ENCODE measurements at regions not wholly inside any gene's neighbourhood (a gene's known extent, or its start where the extent isn't known, plus 50 kb on each side); places are given as distances from the start of the nearest gene placed in this dataset.

DNA sequence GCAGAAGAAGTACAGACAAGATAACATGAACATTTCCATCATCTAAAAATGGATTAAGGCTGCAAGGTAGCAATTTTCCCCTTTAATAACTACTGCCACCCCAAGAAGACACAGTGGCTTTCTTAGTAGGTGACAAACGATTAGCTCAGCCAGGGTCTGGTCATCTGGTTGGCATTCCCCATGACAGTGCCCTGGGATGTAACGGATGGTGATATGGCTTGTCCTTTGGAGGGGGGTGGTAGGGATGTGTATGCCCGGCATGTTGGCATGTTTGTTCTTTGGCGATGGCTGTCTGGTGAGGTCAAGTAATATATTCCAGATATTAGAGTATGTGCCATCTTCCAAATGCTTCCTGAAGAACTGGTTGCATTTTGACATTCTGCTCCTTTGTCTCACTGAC is 135.6 kb upstream of the ZNF536 start:
- TF ChIP-seq, protein P1, sequence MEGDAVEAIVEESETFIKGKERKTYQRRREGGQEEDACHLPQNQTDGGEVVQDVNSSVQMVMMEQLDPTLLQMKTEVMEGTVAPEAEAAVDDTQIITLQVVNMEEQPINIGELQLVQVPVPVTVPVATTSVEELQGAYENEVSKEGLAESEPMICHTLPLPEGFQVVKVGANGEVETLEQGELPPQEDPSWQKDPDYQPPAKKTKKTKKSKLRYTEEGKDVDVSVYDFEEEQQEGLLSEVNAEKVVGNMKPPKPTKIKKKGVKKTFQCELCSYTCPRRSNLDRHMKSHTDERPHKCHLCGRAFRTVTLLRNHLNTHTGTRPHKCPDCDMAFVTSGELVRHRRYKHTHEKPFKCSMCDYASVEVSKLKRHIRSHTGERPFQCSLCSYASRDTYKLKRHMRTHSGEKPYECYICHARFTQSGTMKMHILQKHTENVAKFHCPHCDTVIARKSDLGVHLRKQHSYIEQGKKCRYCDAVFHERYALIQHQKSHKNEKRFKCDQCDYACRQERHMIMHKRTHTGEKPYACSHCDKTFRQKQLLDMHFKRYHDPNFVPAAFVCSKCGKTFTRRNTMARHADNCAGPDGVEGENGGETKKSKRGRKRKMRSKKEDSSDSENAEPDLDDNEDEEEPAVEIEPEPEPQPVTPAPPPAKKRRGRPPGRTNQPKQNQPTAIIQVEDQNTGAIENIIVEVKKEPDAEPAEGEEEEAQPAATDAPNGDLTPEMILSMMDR (IDR thresholded peaks at IDR 0.05 in 8 of 11, conservative IDR thresholded peaks at IDR 0.05 in 3 of 11) = no peak
- TF ChIP-seq POLR2A (IDR thresholded peaks at IDR 0.05) = no peak
